ENCODE measurements at regions not wholly inside any gene's neighbourhood (a gene's known extent, or its start where the extent isn't known, plus 50 kb on each side); places are given as distances from the start of the nearest gene placed in this dataset.
A peak's percentile ranks its signal among the peaks of the same experiment; 100 is the strongest.
"Not testable (repeated sequence)": the region's sequence is repeated elsewhere in the genome, so short reads cannot be mapped to it uniquely, and the experiment has no call there.

GRCh38 chr20:30164389-30164788, 1093.1 kb upstream of the DEFB115 start:
- DNase-seq (ENCODE audit: low read depth in 2 of 2): not testable (repeated sequence)

GRCh38 chr20:30167540-30167939, 1089.9 kb upstream of the DEFB115 start:
- DNase-seq (ENCODE audit: low read depth in 2 of 2): no peak

GRCh38 chr20:30168025-30168799, 1089.3 kb upstream of the DEFB115 start:
- no peak for DNase-seq (ENCODE audit: low read depth in 2 of 2)

- no peak for DNase-seq (ENCODE audit: low read depth in 2 of 2)
Measured at GRCh38 chr20:30168800-30169138, 1088.7 kb upstream of the DEFB115 start.

GRCh38 chr20:30175681-30176080, 1081.8 kb upstream of the DEFB115 start:
- DNase-seq (ENCODE audit: low read depth in 2 of 2): no peak

GRCh38 chr20:30183124-30183523, 1074.3 kb upstream of the DEFB115 start:
- DNase-seq (ENCODE audit: low read depth in 2 of 2): not testable (repeated sequence)

GRCh38 chr20:30191785-30192184, 1065.7 kb upstream of the DEFB115 start:
- DNase-seq (ENCODE audit: low read depth in 2 of 2): not testable (repeated sequence)

- DNase-seq (ENCODE audit: low read depth in 2 of 2): not testable (repeated sequence)
Measured at GRCh38 chr20:30234477-30234876, 1023.0 kb upstream of the DEFB115 start.

- DNase-seq (ENCODE audit: low read depth in 2 of 2): not testable (repeated sequence)
Measured at GRCh38 chr20:30275073-30275472, 982.4 kb upstream of the DEFB115 start.

- DNase-seq (ENCODE audit: low read depth in 2 of 2): no peak
Measured at GRCh38 chr20:30281584-30282197, 975.8 kb upstream of the DEFB115 start.

GRCh38 chr20:30283476-30284280, 973.8 kb upstream of the DEFB115 start:
- DNase-seq (ENCODE audit: low read depth in 2 of 2): peak; percentile 24 to 39

GRCh38 chr20:30284281-30284905, 973.1 kb upstream of the DEFB115 start:
- no peak for DNase-seq (ENCODE audit: low read depth in 2 of 2)

GRCh38 chr20:30285677-30286076, 971.8 kb upstream of the DEFB115 start:
- no peak for DNase-seq (ENCODE audit: low read depth in 2 of 2)

- DNase-seq (ENCODE audit: low read depth in 2 of 2): no peak
Measured at GRCh38 chr20:30286157-30286556, 971.3 kb upstream of the DEFB115 start.

- DNase-seq (ENCODE audit: low read depth in 2 of 2): not testable (repeated sequence)
Measured at GRCh38 chr20:30287459-30287858, 970.0 kb upstream of the DEFB115 start.

GRCh38 chr20:30288346-30288745, 969.1 kb upstream of the DEFB115 start:
- no peak for DNase-seq (ENCODE audit: low read depth in 2 of 2)

GRCh38 chr20:30289049-30289448, 968.4 kb upstream of the DEFB115 start:
- not testable (repeated sequence) for DNase-seq (ENCODE audit: low read depth in 2 of 2)

- DNase-seq (ENCODE audit: low read depth in 2 of 2): not testable (repeated sequence)
Measured at GRCh38 chr20:30289711-30290141, 967.7 kb upstream of the DEFB115 start.

- DNase-seq (ENCODE audit: low read depth in 2 of 2): not testable (repeated sequence)
Measured at GRCh38 chr20:30290361-30291063, 967.0 kb upstream of the DEFB115 start.

- not testable (repeated sequence) for DNase-seq (ENCODE audit: low read depth in 2 of 2)
Measured at GRCh38 chr20:30291064-30291379, 966.4 kb upstream of the DEFB115 start.

GRCh38 chr20:30291686-30292085, 965.8 kb upstream of the DEFB115 start:
- not testable (repeated sequence) for DNase-seq (ENCODE audit: low read depth in 2 of 2)

All from fibroblast of skin of left quadriceps (primary cell).